RWPE2 (cell line): ENCODE measurements at regions not wholly inside any gene's neighbourhood (a gene's known extent, or its start where the extent isn't known, plus 50 kb on each side); places are given as distances from the start of the nearest gene placed in this dataset.
A peak's percentile ranks its signal among the peaks of the same experiment; 100 is the strongest.

Source experiments
- ATAC-seq: fragments of 200-7000 bp; cut with Tn5 transposase; 3 replicates; pipeline ENCODE4 v1.9.1; 2021; ENCODE audit warnings: low read depth
- DNase-seq: peaks from one replicate; pipeline ENCODE4 v3.0.0-alpha.2; 2020; ENCODE audit warnings: low spot score
- H3K27ac ChIP-seq: fragments of 450-650 bp; 2 replicates; pipeline ENCODE4 v1.5.1; 2017; ENCODE audit warnings: mild to moderate bottlenecking; ENCODE audit not compliant: poor library complexity, severe bottlenecking
- H3K27me3 ChIP-seq: fragments of 250-450 bp; sonication (Bioruptor Pico); 2 replicates; pipeline ENCODE4 v1.5.1; 2021; ENCODE audit warnings: mild to moderate bottlenecking, moderate library complexity; ENCODE audit not compliant: insufficient read depth, poor library complexity, severe bottlenecking
- H3K36me3 ChIP-seq: fragments of 250-450 bp; sonication (Bioruptor Pico); 2 replicates; pipeline ENCODE4 v1.5.1; 2020; ENCODE audit warnings: low read depth, mild to moderate bottlenecking, moderate library complexity
- H3K4me1 ChIP-seq: fragments of 250-450 bp; sonication (Bioruptor Pico); 2 replicates; pipeline ENCODE4 v1.5.1; 2021; ENCODE audit warnings: mild to moderate bottlenecking, moderate library complexity; ENCODE audit not compliant: insufficient read depth, poor library complexity, severe bottlenecking
- H3K4me3 ChIP-seq: fragments of 250-450 bp; sonication (Bioruptor Pico); 2 replicates; pipeline ENCODE4 v1.5.1; 2021; ENCODE audit warnings: mild to moderate bottlenecking, moderate library complexity; ENCODE audit not compliant: severe bottlenecking
- H3K9me3 ChIP-seq: fragments of 250-450 bp; sonication (Bioruptor Pico); 2 replicates; pipeline ENCODE4 v1.5.1; 2021; ENCODE audit warnings: mild to moderate bottlenecking, moderate library complexity; ENCODE audit not compliant: severe bottlenecking
- CTCF ChIP-seq: fragments of 450-650 bp; IDR thresholded peaks from one replicate; pipeline ENCODE4 v1.5.1; 2017; ENCODE audit warnings: mild to moderate bottlenecking, moderate library complexity; ENCODE audit not compliant: poor library complexity, severe bottlenecking

- DNase-seq (no peak), ATAC-seq (no peak)
- no peak overlapping the region for H3K27ac ChIP-seq
- H3K4me1 ChIP-seq = no peaks in the 10 kb centered on the region
- H3K27me3 ChIP-seq = peaks cover 9% of the 10 kb centered on the region
- no peaks in the 10 kb centered on the region for H3K9me3 ChIP-seq
- no peak for TF ChIP-seq CTCF
- no peaks in the 10 kb centered on the region for H3K36me3 ChIP-seq
- H3K4me3 ChIP-seq = no peak overlapping the region
Measured at GRCh38 chr18:26649193-26649543, 100.8 kb upstream of the KCTD1 start.

- Histone ChIP-seq H3K27me3 (peaks cover 3% of the 10 kb centered on the region), H3K36me3 (no peaks in the 10 kb centered on the region), H3K9me3 (no peaks in the 10 kb centered on the region), H3K27ac (no peak overlapping the region), H3K4me3 (no peak overlapping the region), H3K4me1 (no peaks in the 10 kb centered on the region)
- TF ChIP-seq CTCF = no peak
- ATAC-seq (no peak), DNase-seq (no peak)
Measured at GRCh38 chr18:26648509-26649192, 100.3 kb upstream of the KCTD1 start.

GRCh38 chr18:26646901-26647300 lies 98.5 kb upstream of the KCTD1 start:
- no peak overlapping the region for H3K4me3 ChIP-seq
- ATAC-seq (peak; percentile 66), DNase-seq (no peak)
- no peaks in the 10 kb centered on the region for H3K27me3 ChIP-seq
- no peaks in the 10 kb centered on the region for H3K36me3 ChIP-seq
- H3K4me1 ChIP-seq = no peaks in the 10 kb centered on the region
- no peak for TF ChIP-seq CTCF
- H3K27ac ChIP-seq = no peak overlapping the region
- H3K9me3 ChIP-seq = no peaks in the 10 kb centered on the region

GRCh38 chr18:26642440-26643348 lies 94.3 kb upstream of the KCTD1 start:
- no peak overlapping the region for H3K4me3 ChIP-seq
- no peak for TF ChIP-seq CTCF
- H3K9me3 ChIP-seq = no peaks in the 10 kb centered on the region
- no peaks in the 10 kb centered on the region for H3K36me3 ChIP-seq
- no peaks in the 10 kb centered on the region for H3K27me3 ChIP-seq
- ATAC-seq = no peak
- no peak for DNase-seq
- no peak overlapping the region for H3K27ac ChIP-seq
- no peaks in the 10 kb centered on the region for H3K4me1 ChIP-seq

GRCh38 chr18:26640541-26640940 lies 92.2 kb upstream of the KCTD1 start:
- Histone ChIP-seq H3K27me3 (no peaks in the 10 kb centered on the region), H3K36me3 (no peaks in the 10 kb centered on the region), H3K4me1 (no peaks in the 10 kb centered on the region), H3K4me3 (no peak overlapping the region), H3K9me3 (no peaks in the 10 kb centered on the region), H3K27ac (no peak overlapping the region)
- DNase-seq = no peak
- ATAC-seq = no peak
- TF ChIP-seq CTCF = no peak
